Calu3 (cell line): ENCODE measurements at regions not wholly inside any gene's neighbourhood (a gene's known extent, or its start where the extent isn't known, plus 50 kb on each side); places are given as distances from the start of the nearest gene placed in this dataset.

Experiments
- BruUV-seq: library from RNA; stranded (reverse); fragments of 400-500 nt; replicated peaks from 2 replicates; lab custom pipeline; 2021; lab: Mats Ljungman, UMichigan
- CTCF ChIA-PET: fragments of 300-600 bp; sonication (Branson Sonifier 250); formaldehyde crosslinking; loops from one replicate; lab custom pipeline; 2022; ENCODE audit warnings: antibody characterized with exemption; lab: Charles Lee
- DNase-seq: peaks from one replicate; pipeline ENCODE4 v3.0.0; 2022
- H3K27ac Mint-ChIP-seq: one replicate; pipeline ENCODE4 v1.8.0; 2022; ENCODE audit warnings: mixed read lengths; ENCODE audit not compliant: unreplicated experiment
- H3K27me3 Mint-ChIP-seq: one replicate; pipeline ENCODE4 v1.8.0; 2022; ENCODE audit warnings: mixed read lengths; ENCODE audit not compliant: unreplicated experiment
- H3K36me3 Mint-ChIP-seq: one replicate; pipeline ENCODE4 v1.8.0; 2022; ENCODE audit warnings: mild to moderate bottlenecking, moderate library complexity, mixed read lengths; ENCODE audit not compliant: insufficient read depth, unreplicated experiment
- H3K4me1 Mint-ChIP-seq: one replicate; pipeline ENCODE4 v1.8.0; 2022; ENCODE audit warnings: mild to moderate bottlenecking, low read depth, mixed read lengths; ENCODE audit not compliant: unreplicated experiment
- H3K4me3 Mint-ChIP-seq: one replicate; pipeline ENCODE4 v1.8.0; 2022; ENCODE audit warnings: mild to moderate bottlenecking, low read depth, moderate library complexity, mixed read lengths; ENCODE audit not compliant: unreplicated experiment
- H3K9me3 Mint-ChIP-seq: one replicate; pipeline ENCODE4 v1.8.0; 2022; ENCODE audit warnings: low read depth, mixed read lengths; ENCODE audit not compliant: unreplicated experiment
- CTCF ChIP-seq: fragments of 200-600 bp; IDR thresholded peaks from one replicate; pipeline ENCODE4 v1.8.0; 2022; ENCODE audit warnings: antibody characterized with exemption; ENCODE audit not compliant: unreplicated experiment
- intact Hi-C: fragments of 100-400 bp; cut with micrococcal nuclease; formaldehyde crosslinking; loops from one replicate; pipeline ENCODE4 v1.10.0; 2022; ENCODE audit not compliant: unreplicated experiment

DNA sequence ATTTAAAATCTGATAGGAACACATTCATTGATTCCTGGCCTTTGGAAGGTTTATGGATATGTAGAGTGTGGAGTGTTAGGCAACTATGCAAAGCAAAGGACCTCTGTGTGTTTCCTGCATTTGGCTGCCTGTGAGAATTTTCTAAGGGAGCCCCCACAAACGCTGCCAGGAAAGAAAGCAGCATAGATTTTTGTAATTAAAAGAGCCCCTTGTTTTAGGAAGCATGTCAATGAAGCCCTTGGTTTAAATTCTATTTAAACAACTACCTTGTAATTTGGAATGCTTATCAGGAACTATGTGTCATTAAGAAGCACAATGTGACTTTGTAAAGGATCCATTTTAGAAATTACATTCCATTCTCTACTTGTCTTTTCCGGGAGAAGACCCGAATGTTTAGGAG is 742.5 kb downstream of the NXPH1 start:
- no peak for DNase-seq
- intact Hi-C loops, result no loop called here
- H3K27me3 Mint-ChIP-seq, result no peaks in the 10 kb centered on the region
- CTCF ChIA-PET, result no interaction called here
- peaks cover 4% of the 10 kb centered on the region for H3K4me1 Mint-ChIP-seq
- no TSS peak for BruUV-seq
- H3K36me3 Mint-ChIP-seq, result no peaks in the 10 kb centered on the region
- no peak overlapping the region for H3K27ac Mint-ChIP-seq
- H3K4me3 Mint-ChIP-seq, result no peak overlapping the region
- TF ChIP-seq CTCF, result no peak
- peaks cover 3% of the 10 kb centered on the region for H3K9me3 Mint-ChIP-seq

DNA sequence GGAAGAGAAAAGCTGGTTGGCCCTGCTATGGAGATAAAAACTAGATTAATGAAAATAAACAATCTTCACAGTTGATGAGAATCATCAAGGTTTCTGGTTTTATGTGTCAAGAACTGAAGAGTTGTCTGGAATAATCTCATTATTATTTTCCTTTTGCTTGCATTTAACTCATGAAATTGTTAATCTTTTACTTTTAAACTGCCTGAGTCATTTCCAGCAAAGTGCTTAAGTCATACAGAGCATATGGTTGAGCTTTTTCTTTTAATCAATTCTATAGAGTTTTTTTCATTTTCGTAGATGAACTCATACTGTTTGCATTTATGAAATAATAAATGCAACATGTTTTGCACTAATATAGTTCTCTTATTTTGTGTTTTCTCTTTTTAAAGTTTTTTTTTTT is 747.9 kb downstream of the NXPH1 start:
- Mint-ChIP-seq H3K4me1 (peaks cover 11% of the 10 kb centered on the region), H3K9me3 (no peaks in the 10 kb centered on the region), H3K27me3 (no peaks in the 10 kb centered on the region), H3K27ac (no peak overlapping the region), H3K36me3 (no peaks in the 10 kb centered on the region), H3K4me3 (no peak overlapping the region)
- CTCF ChIA-PET, result no interaction called here
- no peak for DNase-seq
- TF ChIP-seq CTCF, result no peak
- no TSS peak for BruUV-seq
- intact Hi-C loops, result no loop called here

- BruUV-seq, result no TSS peak
- Mint-ChIP-seq H3K4me1 (no peaks in the 10 kb centered on the region), H3K36me3 (no peaks in the 10 kb centered on the region), H3K4me3 (no peak overlapping the region), H3K27ac (no peak overlapping the region), H3K27me3 (no peaks in the 10 kb centered on the region), H3K9me3 (no peaks in the 10 kb centered on the region)
- no peak for TF ChIP-seq CTCF
- intact Hi-C loops, result no loop called here
- DNase-seq, result no peak
- CTCF ChIA-PET, result no interaction called here
These were observed 753.3 kb downstream of the NXPH1 start for GRCh38 chr7:9186730-9187129.

- Mint-ChIP-seq H3K27ac (no peak overlapping the region), H3K36me3 (no peaks in the 10 kb centered on the region), H3K27me3 (no peaks in the 10 kb centered on the region), H3K4me3 (no peak overlapping the region), H3K4me1 (no peaks in the 10 kb centered on the region), H3K9me3 (no peaks in the 10 kb centered on the region)
- DNase-seq, result no peak
- no peak for TF ChIP-seq CTCF
- CTCF ChIA-PET, result no interaction called here
- no TSS peak for BruUV-seq
- intact Hi-C loops, result no loop called here
These were observed 756.3 kb downstream of the NXPH1 start for GRCh38 chr7:9189703-9190102.
